ENCODE measurements at regions not wholly inside any gene's neighbourhood (a gene's known extent, or its start where the extent isn't known, plus 50 kb on each side); places are given as distances from the start of the nearest gene placed in this dataset.
"Not testable (repeated sequence)": the region's sequence is repeated elsewhere in the genome, so short reads cannot be mapped to it uniquely, and the experiment has no call there.

DNA sequence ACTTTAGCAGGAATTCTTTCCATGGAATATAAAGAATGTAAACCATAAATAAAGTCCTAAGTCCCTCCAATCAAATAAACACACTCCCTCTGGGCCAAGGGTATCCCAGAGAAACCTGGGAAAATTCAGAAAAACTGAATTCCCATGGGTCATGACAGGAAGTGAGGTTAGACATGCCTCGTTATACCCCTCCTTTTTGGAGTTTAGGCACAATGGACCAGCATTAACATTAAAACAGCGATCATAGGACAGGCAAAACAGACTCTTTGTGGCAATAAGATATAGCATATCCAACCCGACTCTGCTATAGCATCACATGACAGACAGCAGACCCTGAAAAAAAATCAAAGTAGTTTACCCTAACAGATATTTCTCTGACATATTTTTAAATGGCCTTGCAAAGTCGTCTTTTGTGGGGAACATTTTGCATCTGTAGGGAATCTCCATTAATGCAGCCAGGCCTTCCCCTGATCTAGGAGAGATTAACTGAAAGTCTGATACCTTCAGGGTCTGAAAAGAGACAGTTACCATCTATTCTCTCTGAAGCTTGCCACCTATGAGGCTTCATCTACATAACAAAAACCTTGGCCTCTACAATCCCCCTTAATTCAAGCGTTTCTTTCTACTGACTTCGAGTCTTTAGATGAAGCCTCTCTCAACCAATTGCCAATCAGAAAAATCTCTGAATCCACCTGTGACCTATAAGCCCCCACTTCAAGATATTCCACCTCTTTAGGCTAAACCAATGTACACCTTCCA, 143.0 kb upstream of the KCNK1 start (continued):
- TF ChIP-seq, protein P1, sequence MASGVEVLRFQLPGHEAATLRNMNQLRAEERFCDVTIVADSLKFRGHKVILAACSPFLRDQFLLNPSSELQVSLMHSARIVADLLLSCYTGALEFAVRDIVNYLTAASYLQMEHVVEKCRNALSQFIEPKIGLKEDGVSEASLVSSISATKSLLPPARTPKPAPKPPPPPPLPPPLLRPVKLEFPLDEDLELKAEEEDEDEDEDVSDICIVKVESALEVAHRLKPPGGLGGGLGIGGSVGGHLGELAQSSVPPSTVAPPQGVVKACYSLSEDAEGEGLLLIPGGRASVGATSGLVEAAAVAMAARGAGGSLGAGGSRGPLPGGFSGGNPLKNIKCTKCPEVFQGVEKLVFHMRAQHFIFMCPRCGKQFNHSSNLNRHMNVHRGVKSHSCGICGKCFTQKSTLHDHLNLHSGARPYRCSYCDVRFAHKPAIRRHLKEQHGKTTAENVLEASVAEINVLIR (CRISPR knock-in tag; IDR thresholded peaks at IDR 0.05), result no peak

DNA sequence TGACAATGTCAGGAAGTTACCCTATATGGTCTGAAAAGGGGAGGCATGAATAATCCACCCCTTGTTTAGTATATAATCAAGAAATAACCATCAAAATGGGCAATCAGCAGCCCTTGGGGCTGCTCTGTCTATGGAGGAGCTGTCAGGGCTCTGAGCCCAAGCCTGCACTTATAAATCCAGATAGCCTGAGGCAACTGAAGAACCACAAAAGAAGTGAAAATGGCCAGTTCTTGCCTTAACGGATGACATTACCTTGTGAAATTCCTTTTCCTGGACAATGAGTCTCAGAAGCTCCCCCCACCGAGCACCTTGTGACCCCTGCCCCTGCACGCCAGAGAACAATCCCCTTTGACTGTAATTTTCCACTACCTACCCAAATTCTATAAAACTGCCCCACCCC, 142.1 kb upstream of the KCNK1 start:
- BruUV-seq (replicated peaks); H2AFZ ChIP-seq (ENCODE audit: low read depth, low read length); H3K9ac ChIP-seq (ENCODE audit: insufficient read depth in 1 of 2, low read depth in 2 of 2, low read length in 2 of 2); H4K20me1 ChIP-seq (replicated peaks; ENCODE audit: control insufficient read depth, insufficient read depth, low read length); FAIRE-seq; H3K27ac ChIP-seq (ENCODE audit: extremely low read depth, low read depth, low read length); H3K27me3 ChIP-seq (ENCODE audit: control insufficient read depth in 2 of 2, insufficient read depth in 2 of 2, low read length in 2 of 2); H3K4me2 ChIP-seq (ENCODE audit: insufficient read depth, low read length); DNase-seq (ENCODE audit: extremely low read depth in 1 of 4, low spot score in 3 of 4); in situ Hi-C loops (cut with MboI); H3K9me3 ChIP-seq (replicated peaks; ENCODE audit: control insufficient read depth, insufficient read depth, low read depth, low read length); H3K4me1 ChIP-seq (replicated peaks in 1 of 2; ENCODE audit: control insufficient read depth in 2 of 2, insufficient read depth in 2 of 2, low read length in 2 of 2); CTCF ChIA-PET (ENCODE audit: low intra/inter-chr PET ratio); POLR2A ChIA-PET; intact Hi-C loops (cut with micrococcal nuclease); ATAC-seq; H3K9me1 ChIP-seq (ENCODE audit: control insufficient read depth, insufficient read depth, low read length); H3K36me3 ChIP-seq (ENCODE audit: control insufficient read depth, insufficient read depth, low read length); H3K4me3 ChIP-seq; H3K79me2 ChIP-seq (ENCODE audit: control insufficient read depth, insufficient read depth, low read length): not testable (repeated sequence)
- 9% methylated on average over 3 of the region's 3 CpGs for whole genome bisulfite sequencing (ENCODE audit: insufficient coverage, low coverage, missing lambda C conversion rate)
- 0 out of 2 replicates have a peak, but pooled peaks have one; percentile 50 for TF ChIP-seq TRIM28 (IDR thresholded peaks at IDR 0.05)

DNA sequence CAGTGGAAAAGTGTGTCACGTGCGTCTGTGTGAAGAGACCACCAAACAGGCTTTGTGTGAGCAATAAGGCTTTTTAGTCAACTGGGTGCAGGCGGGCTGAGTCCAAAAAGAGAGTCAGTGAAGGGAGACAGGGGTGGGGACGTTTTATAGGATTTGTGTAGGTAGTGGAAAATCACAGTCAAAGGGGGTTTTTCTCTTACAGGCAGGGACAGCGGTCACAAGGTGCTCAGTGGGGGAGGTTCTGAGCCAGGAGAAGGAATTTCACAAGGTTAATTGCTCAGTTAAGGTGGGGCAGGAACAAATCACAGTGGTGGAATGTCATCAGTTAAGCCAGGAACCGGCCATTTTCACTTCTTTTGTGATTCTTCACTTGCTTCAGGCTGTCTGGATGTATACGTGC, 141.1 kb upstream of the KCNK1 start:
- H3K9me1 ChIP-seq (ENCODE audit: control insufficient read depth, insufficient read depth, low read length); BruUV-seq (replicated peaks); H4K20me1 ChIP-seq (replicated peaks; ENCODE audit: control insufficient read depth, insufficient read depth, low read length); in situ Hi-C loops (cut with MboI); H3K9me3 ChIP-seq (replicated peaks; ENCODE audit: control insufficient read depth, insufficient read depth, low read depth, low read length); H3K36me3 ChIP-seq (ENCODE audit: control insufficient read depth, insufficient read depth, low read length); intact Hi-C loops (cut with micrococcal nuclease); H3K9ac ChIP-seq (ENCODE audit: insufficient read depth in 1 of 2, low read depth in 2 of 2, low read length in 2 of 2); DNase-seq (ENCODE audit: extremely low read depth in 1 of 4, low spot score in 3 of 4); FAIRE-seq; POLR2A ChIA-PET; H3K4me2 ChIP-seq (ENCODE audit: insufficient read depth, low read length); ATAC-seq; H3K27me3 ChIP-seq (ENCODE audit: control insufficient read depth in 2 of 2, insufficient read depth in 2 of 2, low read length in 2 of 2); H3K4me3 ChIP-seq; H3K79me2 ChIP-seq (ENCODE audit: control insufficient read depth, insufficient read depth, low read length); CTCF ChIA-PET (ENCODE audit: low intra/inter-chr PET ratio); H2AFZ ChIP-seq (ENCODE audit: low read depth, low read length); H3K27ac ChIP-seq (ENCODE audit: extremely low read depth, low read depth, low read length); H3K4me1 ChIP-seq (replicated peaks in 1 of 2; ENCODE audit: control insufficient read depth in 2 of 2, insufficient read depth in 2 of 2, low read length in 2 of 2): not testable (repeated sequence)
- 5% methylated on average over 7 of the region's 7 CpGs for WGBS (ENCODE audit: insufficient coverage, low coverage, missing lambda C conversion rate)
